ENCODE measurements at regions not wholly inside any gene's neighbourhood (a gene's known extent, or its start where the extent isn't known, plus 50 kb on each side); places are given as distances from the start of the nearest gene placed in this dataset.
"Not testable (repeated sequence)": the region's sequence is repeated elsewhere in the genome, so short reads cannot be mapped to it uniquely, and the experiment has no call there.

GRCh38 chr12:46516933-46517578 is 144.5 kb upstream of the SLC38A2 start:
- H3K4me3 Mint-ChIP-seq = peak overlapping the region; percentile 77
- peaks cover 36% of the 10 kb centered on the region for H3K36me3 Mint-ChIP-seq (ENCODE audit: low read depth)
- H3K27ac Mint-ChIP-seq = peak overlapping the region; percentile 98
- peaks cover 76% of the 10 kb centered on the region for H3K4me1 Mint-ChIP-seq (ENCODE audit: low read depth)
- peaks cover 13% of the 10 kb centered on the region for H3K9me3 Mint-ChIP-seq
- peak; percentile 55 for DNase-seq (ENCODE audit: low spot score)
- H3K27me3 Mint-ChIP-seq (ENCODE audit: low read depth) = no peaks in the 10 kb centered on the region

DNA sequence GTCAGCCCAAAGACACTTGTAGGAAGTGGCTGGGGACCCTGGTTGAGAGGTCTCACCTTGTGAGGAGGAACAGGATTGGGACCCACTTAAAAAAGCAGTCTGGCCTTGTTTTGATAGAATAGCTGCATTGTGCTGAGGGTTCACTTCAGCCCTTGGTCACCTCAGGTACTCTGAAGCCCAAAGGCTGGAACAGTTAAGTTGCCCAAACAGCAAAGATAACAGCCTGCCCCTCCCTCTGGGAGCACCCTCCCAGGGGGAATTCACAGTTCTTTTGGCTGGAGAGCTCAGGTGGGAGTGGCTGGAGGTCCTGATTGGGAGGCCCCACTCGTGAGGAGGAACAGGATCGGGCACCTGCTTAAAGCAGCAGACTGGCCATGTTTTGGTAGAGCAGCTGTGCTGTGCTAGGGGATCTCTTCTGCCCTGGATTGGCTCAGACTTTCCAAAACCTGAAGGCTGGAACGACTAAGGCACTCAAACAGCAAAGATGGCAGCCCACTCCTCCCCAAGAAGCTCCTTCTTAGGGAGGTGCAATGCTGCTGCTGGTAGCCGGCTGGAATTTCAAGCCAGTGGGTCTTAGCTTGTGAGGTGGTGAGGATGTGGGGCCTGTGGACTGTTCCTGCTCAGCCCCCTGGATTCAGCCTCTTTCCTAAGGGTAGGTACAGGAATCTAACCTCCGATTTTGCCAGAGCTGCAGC is 143.8 kb upstream of the SLC38A2 start:
- DNase-seq (ENCODE audit: low spot score) = no peak
- Mint-ChIP-seq H3K4me1 (ENCODE audit: low read depth) (peaks cover 73% of the 10 kb centered on the region), H3K9me3 (peaks cover 19% of the 10 kb centered on the region), H3K36me3 (ENCODE audit: low read depth) (peaks cover 39% of the 10 kb centered on the region), H3K4me3 (peak overlapping the region; percentile 77), H3K27me3 (ENCODE audit: low read depth) (no peaks in the 10 kb centered on the region), H3K27ac (peak overlapping the region; percentile 98)

GRCh38 chr12:46515829-46516228 is 143.3 kb upstream of the SLC38A2 start:
- Mint-ChIP-seq H3K27ac (no peak overlapping the region), H3K9me3 (peaks cover 24% of the 10 kb centered on the region), H3K27me3 (ENCODE audit: low read depth) (no peaks in the 10 kb centered on the region), H3K36me3 (ENCODE audit: low read depth) (peaks cover 42% of the 10 kb centered on the region), H3K4me1 (ENCODE audit: low read depth) (peaks cover 68% of the 10 kb centered on the region), H3K4me3 (no peak overlapping the region)
- no peak for DNase-seq (ENCODE audit: low spot score)

GRCh38 chr12:46514886-46515285 is 142.3 kb upstream of the SLC38A2 start:
- peak overlapping the region; percentile 5 for H3K27ac Mint-ChIP-seq
- no peak overlapping the region for H3K4me3 Mint-ChIP-seq
- no peak for DNase-seq (ENCODE audit: low spot score)
- H3K4me1 Mint-ChIP-seq (ENCODE audit: low read depth) = peaks cover 61% of the 10 kb centered on the region
- H3K36me3 Mint-ChIP-seq (ENCODE audit: low read depth) = peaks cover 49% of the 10 kb centered on the region
- peaks cover 33% of the 10 kb centered on the region for H3K9me3 Mint-ChIP-seq
- no peaks in the 10 kb centered on the region for H3K27me3 Mint-ChIP-seq (ENCODE audit: low read depth)

- not testable (repeated sequence) for H3K27me3 Mint-ChIP-seq (ENCODE audit: low read depth); H3K27ac Mint-ChIP-seq; H3K4me3 Mint-ChIP-seq; DNase-seq (ENCODE audit: low spot score)
- peaks cover 39% of the 10 kb centered on the region for H3K4me1 Mint-ChIP-seq (ENCODE audit: low read depth)
- peaks cover 73% of the 10 kb centered on the region for H3K36me3 Mint-ChIP-seq (ENCODE audit: low read depth)
- peaks cover 69% of the 10 kb centered on the region for H3K9me3 Mint-ChIP-seq
These were observed 137.7 kb upstream of the SLC38A2 start for GRCh38 chr12:46510257-46510656.

DNA sequence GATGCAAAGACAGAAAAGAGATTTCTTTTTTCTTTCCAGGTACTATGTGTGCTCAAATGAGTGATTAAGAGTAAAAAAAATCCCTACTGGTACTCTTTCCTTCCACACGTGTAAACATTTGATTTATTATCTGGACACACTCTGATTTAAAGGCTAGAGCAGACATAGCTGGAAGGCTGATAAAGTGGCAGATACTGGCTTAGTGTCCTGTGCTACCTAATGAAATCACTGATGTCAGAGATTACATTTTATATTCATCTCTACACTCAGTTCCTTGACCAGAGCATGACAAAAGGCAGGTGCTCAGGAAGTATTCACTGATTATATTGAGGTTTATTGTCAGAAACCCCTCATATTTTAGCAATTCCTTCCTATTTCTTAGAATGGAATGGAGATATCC is 136.6 kb upstream of the SLC38A2 start:
- peaks cover 31% of the 10 kb centered on the region for H3K4me1 Mint-ChIP-seq (ENCODE audit: low read depth)
- H3K27me3 Mint-ChIP-seq (ENCODE audit: low read depth) = no peaks in the 10 kb centered on the region
- H3K36me3 Mint-ChIP-seq (ENCODE audit: low read depth) = peaks cover 74% of the 10 kb centered on the region
- no peak overlapping the region for H3K4me3 Mint-ChIP-seq
- peaks cover 73% of the 10 kb centered on the region for H3K9me3 Mint-ChIP-seq
- no peak overlapping the region for H3K27ac Mint-ChIP-seq
- no peak for DNase-seq (ENCODE audit: low spot score)

DNA sequence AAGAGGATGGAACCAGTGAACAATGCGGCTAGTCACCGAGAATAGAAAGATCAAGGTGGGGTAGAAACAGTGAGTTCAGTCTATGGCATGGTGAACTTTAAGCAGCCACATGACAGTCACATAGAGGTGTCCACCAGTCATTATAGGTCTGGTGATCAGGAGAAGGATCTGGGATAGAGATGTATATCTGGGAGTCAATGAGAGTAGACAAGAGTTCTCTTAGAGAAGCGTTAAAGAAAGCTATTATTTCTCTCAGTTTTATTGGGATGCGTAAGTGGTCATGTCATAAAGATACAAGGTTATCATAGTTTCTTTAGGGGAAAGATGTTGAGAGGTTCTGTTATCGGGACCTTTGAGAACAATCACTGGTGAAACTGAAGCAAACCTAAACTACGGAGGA is 136.1 kb upstream of the SLC38A2 start:
- Mint-ChIP-seq H3K4me3 (no peak overlapping the region), H3K36me3 (ENCODE audit: low read depth) (peaks cover 71% of the 10 kb centered on the region), H3K4me1 (ENCODE audit: low read depth) (peaks cover 27% of the 10 kb centered on the region), H3K9me3 (peaks cover 75% of the 10 kb centered on the region), H3K27me3 (ENCODE audit: low read depth) (no peaks in the 10 kb centered on the region), H3K27ac (no peak overlapping the region)
- DNase-seq (ENCODE audit: low spot score) = no peak

GRCh38 chr12:46507766-46508165 is 135.2 kb upstream of the SLC38A2 start:
- peaks cover 80% of the 10 kb centered on the region for H3K9me3 Mint-ChIP-seq
- H3K4me3 Mint-ChIP-seq = no peak overlapping the region
- H3K27ac Mint-ChIP-seq = no peak overlapping the region
- no peaks in the 10 kb centered on the region for H3K27me3 Mint-ChIP-seq (ENCODE audit: low read depth)
- H3K4me1 Mint-ChIP-seq (ENCODE audit: low read depth) = peaks cover 20% of the 10 kb centered on the region
- H3K36me3 Mint-ChIP-seq (ENCODE audit: low read depth) = peaks cover 71% of the 10 kb centered on the region
- no peak for DNase-seq (ENCODE audit: low spot score)

- H3K27ac Mint-ChIP-seq = no peak overlapping the region
- H3K27me3 Mint-ChIP-seq (ENCODE audit: low read depth) = no peaks in the 10 kb centered on the region
- H3K36me3 Mint-ChIP-seq (ENCODE audit: low read depth) = peaks cover 74% of the 10 kb centered on the region
- peaks cover 83% of the 10 kb centered on the region for H3K9me3 Mint-ChIP-seq
- no peak for DNase-seq (ENCODE audit: low spot score)
- H3K4me1 Mint-ChIP-seq (ENCODE audit: low read depth) = peaks cover 12% of the 10 kb centered on the region
- no peak overlapping the region for H3K4me3 Mint-ChIP-seq
These were observed 134.4 kb upstream of the SLC38A2 start for GRCh38 chr12:46506961-46507360.

DNA sequence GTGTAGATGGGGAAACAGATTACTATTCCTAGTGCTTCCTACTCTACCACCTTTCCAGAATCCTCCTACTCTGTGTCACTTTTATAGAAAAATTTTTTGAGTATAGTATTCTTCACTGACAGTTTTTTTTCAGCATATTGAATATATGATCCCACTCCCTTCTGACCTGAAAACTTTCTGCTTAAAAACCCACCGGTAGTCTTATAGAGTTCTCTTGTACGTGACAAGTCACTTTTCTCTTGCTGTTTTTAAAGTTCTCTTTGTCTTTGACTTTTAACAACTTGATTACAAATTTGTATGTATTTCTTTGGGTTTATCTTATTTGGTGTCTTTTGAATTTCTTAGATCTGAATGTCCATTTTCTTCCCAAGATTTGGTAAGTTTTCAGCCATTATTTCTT is 133.6 kb upstream of the SLC38A2 start:
- H3K27me3 Mint-ChIP-seq (ENCODE audit: low read depth) = no peaks in the 10 kb centered on the region
- H3K36me3 Mint-ChIP-seq (ENCODE audit: low read depth) = peaks cover 74% of the 10 kb centered on the region
- H3K4me1 Mint-ChIP-seq (ENCODE audit: low read depth) = peaks cover 9% of the 10 kb centered on the region
- no peak overlapping the region for H3K4me3 Mint-ChIP-seq
- no peak for DNase-seq (ENCODE audit: low spot score)
- H3K9me3 Mint-ChIP-seq = peaks cover 83% of the 10 kb centered on the region
- no peak overlapping the region for H3K27ac Mint-ChIP-seq

DNA sequence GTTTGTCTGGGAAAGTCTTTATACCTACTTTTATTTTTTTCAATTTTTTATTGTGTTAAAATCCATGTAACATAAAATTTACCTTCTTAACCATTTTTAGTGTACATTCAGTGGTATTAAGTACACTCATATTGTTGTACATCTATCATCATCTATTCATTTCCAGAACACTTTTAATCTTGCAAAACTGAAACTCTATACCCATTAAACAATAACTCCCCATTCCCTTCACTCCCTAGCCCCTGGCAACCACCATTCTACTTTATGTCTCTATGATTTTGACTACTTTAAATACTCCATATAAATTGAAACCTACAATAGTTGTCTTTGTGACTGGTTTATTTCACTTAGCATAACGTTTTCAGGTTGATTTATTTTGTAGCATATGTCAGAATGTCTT is 131.9 kb upstream of the SLC38A2 start:
- no peak for DNase-seq (ENCODE audit: low spot score)
- Mint-ChIP-seq H3K27ac (no peak overlapping the region), H3K4me1 (ENCODE audit: low read depth) (peaks cover 12% of the 10 kb centered on the region), H3K36me3 (ENCODE audit: low read depth) (peaks cover 70% of the 10 kb centered on the region), H3K27me3 (ENCODE audit: low read depth) (no peaks in the 10 kb centered on the region), H3K9me3 (peaks cover 77% of the 10 kb centered on the region), H3K4me3 (no peak overlapping the region)

- H3K27me3 Mint-ChIP-seq (ENCODE audit: low read depth) = no peaks in the 10 kb centered on the region
- DNase-seq (ENCODE audit: low spot score) = no peak
- peaks cover 75% of the 10 kb centered on the region for H3K9me3 Mint-ChIP-seq
- no peak overlapping the region for H3K4me3 Mint-ChIP-seq
- peaks cover 70% of the 10 kb centered on the region for H3K36me3 Mint-ChIP-seq (ENCODE audit: low read depth)
- no peak overlapping the region for H3K27ac Mint-ChIP-seq
- peaks cover 12% of the 10 kb centered on the region for H3K4me1 Mint-ChIP-seq (ENCODE audit: low read depth)
These were observed 131.1 kb upstream of the SLC38A2 start for GRCh38 chr12:46503637-46504175.

DNA sequence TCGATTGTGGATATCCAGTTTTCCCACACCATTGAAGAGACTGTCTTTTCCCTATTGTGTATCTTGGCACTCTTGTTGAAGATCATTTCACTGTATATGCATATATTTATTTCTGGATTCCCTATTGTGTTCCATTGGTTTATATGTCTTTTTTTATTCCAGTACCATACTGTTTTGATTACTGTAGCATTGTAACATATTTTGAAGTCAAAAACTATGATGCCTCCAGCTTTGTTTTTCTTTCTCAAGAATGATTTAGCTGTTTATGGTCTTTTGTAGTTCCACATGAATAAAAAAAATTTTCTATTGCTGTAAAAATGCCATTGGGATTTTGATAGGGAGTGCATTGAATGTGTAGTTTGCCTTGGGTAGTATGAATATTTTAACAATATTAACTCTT is 128.1 kb upstream of the SLC38A2 start:
- H3K9me3 Mint-ChIP-seq = peaks cover 50% of the 10 kb centered on the region
- no peak overlapping the region for H3K4me3 Mint-ChIP-seq
- peaks cover 46% of the 10 kb centered on the region for H3K36me3 Mint-ChIP-seq (ENCODE audit: low read depth)
- peaks cover 11% of the 10 kb centered on the region for H3K4me1 Mint-ChIP-seq (ENCODE audit: low read depth)
- no peaks in the 10 kb centered on the region for H3K27me3 Mint-ChIP-seq (ENCODE audit: low read depth)
- no peak overlapping the region for H3K27ac Mint-ChIP-seq
- no peak for DNase-seq (ENCODE audit: low spot score)

DNA sequence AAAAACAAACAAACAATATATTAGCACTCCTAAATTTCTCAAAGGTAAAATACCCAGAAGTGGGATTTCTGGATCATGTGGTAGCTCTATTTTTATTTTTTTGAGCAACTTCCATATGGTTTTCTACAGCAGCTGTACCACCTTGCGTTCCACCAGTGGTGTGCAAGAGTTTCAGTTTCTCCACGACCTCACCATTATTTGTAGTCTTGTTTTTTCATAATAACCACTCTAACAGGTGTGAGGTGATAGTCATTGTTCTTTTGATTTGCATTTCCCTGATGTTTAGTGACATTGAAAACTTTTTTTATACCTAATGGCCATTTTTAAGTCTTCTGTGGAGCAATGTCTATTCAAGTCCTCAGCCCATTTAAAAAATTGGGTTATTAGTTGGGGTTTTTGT is 127.3 kb upstream of the SLC38A2 start:
- H3K4me3 Mint-ChIP-seq = no peak overlapping the region
- DNase-seq (ENCODE audit: low spot score) = no peak
- peaks cover 11% of the 10 kb centered on the region for H3K4me1 Mint-ChIP-seq (ENCODE audit: low read depth)
- H3K9me3 Mint-ChIP-seq = peaks cover 42% of the 10 kb centered on the region
- peaks cover 40% of the 10 kb centered on the region for H3K36me3 Mint-ChIP-seq (ENCODE audit: low read depth)
- no peak overlapping the region for H3K27ac Mint-ChIP-seq
- no peaks in the 10 kb centered on the region for H3K27me3 Mint-ChIP-seq (ENCODE audit: low read depth)

Data from T-helper 2 cell treated with Interferon-gamma antibody and Interleukin-4, amounts not matched to agents 5 μg/mL and 100 μg/mL, for 36 hours (primary cell).